Smooth muscle cell (in vitro differentiated cells): ENCODE measurements at regions not wholly inside any gene's neighbourhood (a gene's known extent, or its start where the extent isn't known, plus 50 kb on each side); places are given as distances from the start of the nearest gene placed in this dataset.

Experiments
- DNase-seq: peaks from one replicate; lab custom pipeline; 2025; ENCODE audit not compliant: unreplicated experiment; lab: John Stamatoyannopoulos, UW
- H2AFZ ChIP-seq: fragments of 200-600 bp; sonication (generic); 2 replicates; pipeline ENCODE4 v1.6.0; 2016; ENCODE audit warnings: antibody characterized with exemption, low read depth, mild to moderate bottlenecking
- H3F3A ChIP-seq: fragments of 200-600 bp; sonication (generic); 2 replicates; pipeline ENCODE4 v1.6.0; 2017; ENCODE audit warnings: antibody characterized with exemption, low read depth
- H3K27ac ChIP-seq: fragments of 200-600 bp; sonication (generic); 2 replicates; pipeline ENCODE4 v1.5.1; 2016; ENCODE audit warnings: low read depth, mild to moderate bottlenecking
- H3K27me3 ChIP-seq: fragments of 200-600 bp; sonication (generic); 2 replicates; pipeline ENCODE4 v1.6.1; 2016; ENCODE audit warnings: low read depth, mild to moderate bottlenecking
- H3K36me3 ChIP-seq: fragments of 200-600 bp; sonication (generic); 2 replicates; pipeline ENCODE4 v1.5.1; 2016; ENCODE audit warnings: low read depth
- H3K4me1 ChIP-seq: fragments of 200-600 bp; sonication (generic); 2 replicates; pipeline ENCODE4 v1.5.1; 2016; ENCODE audit warnings: low read depth
- H3K4me2 ChIP-seq: fragments of 200-600 bp; sonication (generic); 2 replicates; pipeline ENCODE4 v1.6.0; 2016; ENCODE audit warnings: mild to moderate bottlenecking
- H3K4me3 ChIP-seq: fragments of 200-600 bp; sonication (generic); 2 replicates; pipeline ENCODE4 v1.5.1; 2016; ENCODE audit warnings: mild to moderate bottlenecking
- H3K79me2 ChIP-seq: fragments of 200-600 bp; sonication (generic); 2 replicates; pipeline ENCODE4 v1.6.0; 2016; ENCODE audit warnings: low read depth, mild to moderate bottlenecking
- H3K9ac ChIP-seq: fragments of 200-600 bp; sonication (generic); 2 replicates; pipeline ENCODE4 v1.6.0; 2016; ENCODE audit warnings: low read depth
- H3K9me3 ChIP-seq: fragments of 200-600 bp; sonication (generic); replicated peaks from 2 replicates; pipeline ENCODE4 v1.5.1; 2016; ENCODE audit warnings: low read depth
- H4K20me1 ChIP-seq: fragments of 200-600 bp; sonication (generic); 2 replicates; pipeline ENCODE4 v1.6.0; 2016; ENCODE audit warnings: low read depth
- CTCF ChIP-seq: fragments of 200-600 bp; sonication (generic); IDR thresholded peaks from 2 replicates; pipeline ENCODE4 v1.5.1; 2017; ENCODE audit warnings: borderline replicate concordance, mild to moderate bottlenecking, antibody characterized with exemption; ENCODE audit not compliant: insufficient read depth, poor library complexity, severe bottlenecking
- WGBS: methylation state at CpG from one replicate; pipeline ENCODE4 v1.1.7; 2016; ENCODE audit warnings: low lambda C conversion rate; 5-methylcytosine and 5-hydroxymethylcytosine counted together

- Histone ChIP-seq H3K27me3 (no peaks in the 10 kb centered on the region), H3K27ac (no peak overlapping the region), H4K20me1 (no peaks in the 10 kb centered on the region), H3K4me3 (no peak overlapping the region), H2AFZ (no peak overlapping the region), H3K4me2 (no peak overlapping the region), H3K4me1 (no peaks in the 10 kb centered on the region), H3K36me3 (no peaks in the 10 kb centered on the region), H3K9me3 (no peaks in the 10 kb centered on the region), H3F3A (no peaks in the 10 kb centered on the region), H3K9ac (no peak overlapping the region), H3K79me2 (no peaks in the 10 kb centered on the region)
- DNase-seq: no peak
- TF ChIP-seq CTCF: no peak
Measured at GRCh38 chr1:218081358-218081757, 203.7 kb upstream of the RRP15 start.

GRCh38 chr1:218090459-218090858 lies 194.6 kb upstream of the RRP15 start:
- no peak overlapping the region for H3K4me2 ChIP-seq
- H3K9ac ChIP-seq: no peak overlapping the region
- H3K4me1 ChIP-seq: no peaks in the 10 kb centered on the region
- no peak overlapping the region for H3K27ac ChIP-seq
- H3F3A ChIP-seq: no peaks in the 10 kb centered on the region
- H4K20me1 ChIP-seq: no peaks in the 10 kb centered on the region
- H3K9me3 ChIP-seq: no peaks in the 10 kb centered on the region
- DNase-seq: no peak
- H3K36me3 ChIP-seq: no peaks in the 10 kb centered on the region
- no peak overlapping the region for H3K4me3 ChIP-seq
- no peak overlapping the region for H2AFZ ChIP-seq
- H3K79me2 ChIP-seq: no peaks in the 10 kb centered on the region
- WGBS: 94% methylated on average over 1 of the region's 1 CpG
- H3K27me3 ChIP-seq: no peaks in the 10 kb centered on the region
- TF ChIP-seq CTCF: no peak

GRCh38 chr1:218101409-218101808 lies 183.7 kb upstream of the RRP15 start:
- Histone ChIP-seq H4K20me1 (no peaks in the 10 kb centered on the region), H3K4me3 (no peak overlapping the region), H3K4me1 (no peaks in the 10 kb centered on the region), H3F3A (no peaks in the 10 kb centered on the region), H3K9ac (no peak overlapping the region), H2AFZ (no peak overlapping the region), H3K36me3 (no peaks in the 10 kb centered on the region), H3K27ac (no peak overlapping the region), H3K9me3 (no peaks in the 10 kb centered on the region), H3K79me2 (no peaks in the 10 kb centered on the region), H3K27me3 (no peaks in the 10 kb centered on the region), H3K4me2 (no peak overlapping the region)
- WGBS: 76% methylated on average over 2 of the region's 2 CpGs
- TF ChIP-seq CTCF: no peak
- no peak for DNase-seq

- no peak for TF ChIP-seq CTCF
Measured at GRCh38 chr1:218108034-218108433, 177.1 kb upstream of the RRP15 start.

More at GRCh38 chr1:218108034-218108433, 177.1 kb upstream of the RRP15 start:
- Histone ChIP-seq H3K27me3 (no peaks in the 10 kb centered on the region), H3K79me2 (no peaks in the 10 kb centered on the region), H3K4me3 (no peak overlapping the region), H3K9ac (no peak overlapping the region), H3F3A (no peaks in the 10 kb centered on the region), H3K4me2 (no peak overlapping the region), H3K27ac (no peak overlapping the region), H3K36me3 (no peaks in the 10 kb centered on the region), H4K20me1 (no peaks in the 10 kb centered on the region), H2AFZ (no peak overlapping the region), H3K9me3 (no peaks in the 10 kb centered on the region), H3K4me1 (no peaks in the 10 kb centered on the region)
- 93% methylated on average over 3 of the region's 3 CpGs for WGBS
- no peak for DNase-seq
